GM18873 (cell line): ENCODE measurements at regions not wholly inside any gene's neighbourhood (a gene's known extent, or its start where the extent isn't known, plus 50 kb on each side); places are given as distances from the start of the nearest gene placed in this dataset.

Experiments used
- ATAC-seq: cut with Tn5 transposase; IDR thresholded peaks from one replicate; pipeline ENCODE4 v1.9.1; 2021; ENCODE audit warnings: mild to moderate bottlenecking, moderate library complexity, moderate number of reproducible peaks; ENCODE audit not compliant: unreplicated experiment, low FRiP score

- no peak for ATAC-seq
Observed at GRCh38 chr12:39062266-39062996, 157.0 kb upstream of the CPNE8 start.

- no peak for ATAC-seq
Observed at GRCh38 chr12:39061576-39061975, 156.2 kb upstream of the CPNE8 start.

- ATAC-seq = no peak
Observed at GRCh38 chr12:39048395-39048794, 143.0 kb upstream of the CPNE8 start.

- ATAC-seq = no peak
Observed at GRCh38 chr12:39047539-39048262, 142.3 kb upstream of the CPNE8 start.

- ATAC-seq = no peak
Observed at GRCh38 chr12:39044754-39045153, 139.4 kb upstream of the CPNE8 start.

- no peak for ATAC-seq
Observed at GRCh38 chr12:39043424-39043822, 138.0 kb upstream of the CPNE8 start.

- no peak for ATAC-seq
Observed at GRCh38 chr12:39040275-39040674, 134.9 kb upstream of the CPNE8 start.

- no peak for ATAC-seq
Observed at GRCh38 chr12:39037115-39037514, 131.7 kb upstream of the CPNE8 start.

- no peak for ATAC-seq
Observed at GRCh38 chr12:39036105-39036504, 130.7 kb upstream of the CPNE8 start.

GRCh38 chr12:39033782-39034181 lies 128.4 kb upstream of the CPNE8 start:
- no peak for ATAC-seq

- ATAC-seq = no peak
Observed at GRCh38 chr12:39032448-39032847, 127.1 kb upstream of the CPNE8 start.

- no peak for ATAC-seq
Observed at GRCh38 chr12:39032034-39032433, 126.6 kb upstream of the CPNE8 start.

GRCh38 chr12:39028382-39028781 lies 123.0 kb upstream of the CPNE8 start:
- ATAC-seq = no peak

- ATAC-seq = no peak
Observed at GRCh38 chr12:39012870-39013269, 107.5 kb upstream of the CPNE8 start.

- ATAC-seq = no peak
Observed at GRCh38 chr12:39011166-39011565, 105.8 kb upstream of the CPNE8 start.

- no peak for ATAC-seq
Observed at GRCh38 chr12:39010406-39010805, 105.0 kb upstream of the CPNE8 start.

- ATAC-seq = no peak
Observed at GRCh38 chr12:39007619-39008018, 102.2 kb upstream of the CPNE8 start.

GRCh38 chr12:39006286-39006685 lies 100.9 kb upstream of the CPNE8 start:
- ATAC-seq = no peak

GRCh38 chr12:39005671-39006070 lies 100.3 kb upstream of the CPNE8 start:
- ATAC-seq = no peak

- no peak for ATAC-seq
Observed at GRCh38 chr12:39003541-39004155, 98.3 kb upstream of the CPNE8 start.

- ATAC-seq = no peak
Observed at GRCh38 chr12:39000370-39000769, 95.0 kb upstream of the CPNE8 start.
